GM18907 (cell line): ENCODE measurements at regions not wholly inside any gene's neighbourhood (a gene's known extent, or its start where the extent isn't known, plus 50 kb on each side); places are given as distances from the start of the nearest gene placed in this dataset.
"Not testable (repeated sequence)": the region's sequence is repeated elsewhere in the genome, so short reads cannot be mapped to it uniquely, and the experiment has no call there.

ENCODE experiments used
- ATAC-seq: cut with Tn5 transposase; IDR thresholded peaks from one replicate; pipeline ENCODE4 v1.9.1; 2021; ENCODE audit warnings: mild to moderate bottlenecking, moderate library complexity; ENCODE audit not compliant: unreplicated experiment

- no peak for ATAC-seq
These were observed 139.2 kb upstream of the ECI2 start for GRCh38 chr6:4274382-4275082.

GRCh38 chr6:4272996-4273395 lies 137.6 kb upstream of the ECI2 start:
- no peak for ATAC-seq

GRCh38 chr6:4271761-4272470 lies 136.5 kb upstream of the ECI2 start:
- no peak for ATAC-seq

- no peak for ATAC-seq
These were observed 135.4 kb upstream of the ECI2 start for GRCh38 chr6:4270776-4271175.

GRCh38 chr6:4270001-4270400 lies 134.6 kb upstream of the ECI2 start:
- no peak for ATAC-seq

- no peak for ATAC-seq
These were observed 132.8 kb upstream of the ECI2 start for GRCh38 chr6:4268171-4268570.

- ATAC-seq: no peak
These were observed 130.4 kb upstream of the ECI2 start for GRCh38 chr6:4265740-4266139.

- no peak for ATAC-seq
These were observed 129.2 kb upstream of the ECI2 start for GRCh38 chr6:4264601-4265000.

GRCh38 chr6:4264081-4264480 lies 128.7 kb upstream of the ECI2 start:
- no peak for ATAC-seq

GRCh38 chr6:4262526-4262925 lies 127.2 kb upstream of the ECI2 start:
- no peak for ATAC-seq

GRCh38 chr6:4259391-4259790 lies 124.0 kb upstream of the ECI2 start:
- ATAC-seq: no peak

GRCh38 chr6:4258733-4259132 lies 123.4 kb upstream of the ECI2 start:
- ATAC-seq: no peak

- no peak for ATAC-seq
These were observed 121.6 kb upstream of the ECI2 start for GRCh38 chr6:4256969-4257368.

GRCh38 chr6:4253604-4254231 lies 118.3 kb upstream of the ECI2 start:
- ATAC-seq: no peak

- ATAC-seq: not testable (repeated sequence)
These were observed 117.1 kb upstream of the ECI2 start for GRCh38 chr6:4252445-4252844.

- no peak for ATAC-seq
These were observed 115.3 kb upstream of the ECI2 start for GRCh38 chr6:4250645-4251044.

- not testable (repeated sequence) for ATAC-seq
These were observed 108.5 kb upstream of the ECI2 start for GRCh38 chr6:4243832-4244231.

GRCh38 chr6:4243237-4243636 lies 107.9 kb upstream of the ECI2 start:
- ATAC-seq: no peak

- ATAC-seq: no peak
These were observed 107.2 kb upstream of the ECI2 start for GRCh38 chr6:4242601-4243000.

GRCh38 chr6:4240148-4240547 lies 104.8 kb upstream of the ECI2 start:
- no peak for ATAC-seq

GRCh38 chr6:4225161-4225872 lies 89.9 kb upstream of the ECI2 start:
- ATAC-seq: no peak
